Urinary bladder (tissue), 3 donors: ENCODE measurements at regions not wholly inside any gene's neighbourhood (a gene's known extent, or its start where the extent isn't known, plus 50 kb on each side); places are given as distances from the start of the nearest gene placed in this dataset.
A peak's percentile ranks its signal among the peaks of the same experiment; 100 is the strongest.

Experiments
- DNase-seq: peaks from one replicate; pipeline ENCODE4 v3.0.0-alpha.2; 2015; ENCODE audit errors: extremely low spot score
- H3K27ac ChIP-seq: one replicate; pipeline ENCODE4 v1.5.1; 2013; ENCODE audit warnings: low read depth, mild to moderate bottlenecking, moderate library complexity
- H3K36me3 ChIP-seq: one replicate; pipeline ENCODE4 v1.6.1; 2013; ENCODE audit warnings: mild to moderate bottlenecking, moderate library complexity; ENCODE audit not compliant: insufficient read depth
- H3K4me1 ChIP-seq: one replicate; pipeline ENCODE4 v1.6.1; 2013; ENCODE audit warnings: mild to moderate bottlenecking, moderate library complexity; ENCODE audit not compliant: insufficient read depth
- H3K4me3 ChIP-seq: one replicate; pipeline ENCODE4 v1.5.1; 2013; ENCODE audit warnings: low read depth, low read length
- WGBS: extraction: QIAGEN DNeasy Blood & Tissue Kit; methylation state at CpG from one replicate; pipeline ENCODE4 v1.1.7; 2013; 5-methylcytosine and 5-hydroxymethylcytosine counted together
- donor health status: healthy with polysubstance abuse.
- donor health status: healthy.

GRCh38 chr15:62888623-62889022 is 153.9 kb upstream of the TPM1 start:
- 95% methylated on average over 3 of the region's 3 CpGs for WGBS
- no peak overlapping the region for H3K4me3 ChIP-seq
- H3K36me3 ChIP-seq: no peaks in the 10 kb centered on the region
- no peaks in the 10 kb centered on the region for H3K4me1 ChIP-seq
- H3K27ac ChIP-seq: no peak overlapping the region
- no peak for DNase-seq

- no peaks in the 10 kb centered on the region for H3K4me1 ChIP-seq
- H3K27ac ChIP-seq: no peak overlapping the region
Measured at GRCh38 chr15:62889141-62889661, 153.3 kb upstream of the TPM1 start.

GRCh38 chr15:62889734-62890505 is 152.6 kb upstream of the TPM1 start:
- Histone ChIP-seq H3K36me3 (no peaks in the 10 kb centered on the region), H3K4me3 (no peak overlapping the region), H3K27ac (no peak overlapping the region), H3K4me1 (no peaks in the 10 kb centered on the region)
- DNase-seq: no peak
- WGBS: 63% methylated on average over 5 of the region's 5 CpGs

More at GRCh38 chr15:62889141-62889661, 153.3 kb upstream of the TPM1 start:
- DNase-seq: no peak
- Histone ChIP-seq H3K36me3 (no peaks in the 10 kb centered on the region), H3K4me3 (no peak overlapping the region)
- 97% methylated on average over 7 of the region's 7 CpGs for WGBS

GRCh38 chr15:62894322-62895085 is 148.0 kb upstream of the TPM1 start:
- 85% methylated on average over 10 of the region's 10 CpGs for WGBS
- H3K4me3 ChIP-seq: no peak overlapping the region
- H3K27ac ChIP-seq: no peak overlapping the region
- no peaks in the 10 kb centered on the region for H3K36me3 ChIP-seq
- no peaks in the 10 kb centered on the region for H3K4me1 ChIP-seq
- DNase-seq: no peak

GRCh38 chr15:62895139-62895866 is 147.2 kb upstream of the TPM1 start:
- H3K4me3 ChIP-seq: no peak overlapping the region
- H3K36me3 ChIP-seq: no peaks in the 10 kb centered on the region
- no peaks in the 10 kb centered on the region for H3K4me1 ChIP-seq
- no peak for DNase-seq
- WGBS: 63% methylated on average over 6 of the region's 6 CpGs
- H3K27ac ChIP-seq: peak overlapping the region; percentile 73

- peak overlapping the region; percentile 82 for H3K27ac ChIP-seq
- no peaks in the 10 kb centered on the region for H3K36me3 ChIP-seq
- DNase-seq: no peak
- WGBS: 53% methylated on average over 1 of the region's 1 CpG
- H3K4me3 ChIP-seq: no peak overlapping the region
- H3K4me1 ChIP-seq: no peaks in the 10 kb centered on the region
Measured at GRCh38 chr15:62895905-62896316, 146.6 kb upstream of the TPM1 start.

- DNase-seq: no peak
- WGBS: 85% methylated on average over 3 of the region's 3 CpGs
- H3K27ac ChIP-seq: peak overlapping the region; percentile 82
- H3K36me3 ChIP-seq: no peaks in the 10 kb centered on the region
- no peak overlapping the region for H3K4me3 ChIP-seq
- no peaks in the 10 kb centered on the region for H3K4me1 ChIP-seq
Measured at GRCh38 chr15:62896380-62896866, 146.1 kb upstream of the TPM1 start.

GRCh38 chr15:62896969-62897486 is 145.5 kb upstream of the TPM1 start:
- peak; percentile 72 for DNase-seq
- Histone ChIP-seq H3K36me3 (no peaks in the 10 kb centered on the region), H3K4me1 (no peaks in the 10 kb centered on the region), H3K4me3 (no peak overlapping the region), H3K27ac (no peak overlapping the region)
- 11% methylated on average over 19 of the region's 19 CpGs for WGBS

GRCh38 chr15:62897634-62898033 is 144.9 kb upstream of the TPM1 start:
- no peak overlapping the region for H3K4me3 ChIP-seq
- 53% methylated on average over 8 of the region's 8 CpGs for WGBS
- H3K27ac ChIP-seq: peak overlapping the region; percentile 30
- H3K36me3 ChIP-seq: no peaks in the 10 kb centered on the region
- no peak for DNase-seq
- H3K4me1 ChIP-seq: no peaks in the 10 kb centered on the region

- H3K27ac ChIP-seq: no peak overlapping the region
- 30% methylated on average over 2 of the region's 2 CpGs for WGBS
- H3K4me3 ChIP-seq: no peak overlapping the region
- no peak for DNase-seq
- no peaks in the 10 kb centered on the region for H3K36me3 ChIP-seq
- no peaks in the 10 kb centered on the region for H3K4me1 ChIP-seq
Measured at GRCh38 chr15:62899090-62899493, 143.5 kb upstream of the TPM1 start.

GRCh38 chr15:62900071-62900802 is 142.3 kb upstream of the TPM1 start:
- 81% methylated on average over 11 of the region's 11 CpGs for WGBS
- Histone ChIP-seq H3K36me3 (no peaks in the 10 kb centered on the region), H3K27ac (no peak overlapping the region), H3K4me1 (no peaks in the 10 kb centered on the region), H3K4me3 (no peak overlapping the region)
- no peak for DNase-seq

- DNase-seq: no peak
- no peak overlapping the region for H3K4me3 ChIP-seq
- no peaks in the 10 kb centered on the region for H3K36me3 ChIP-seq
- WGBS: 67% methylated on average over 14 of the region's 14 CpGs
- H3K27ac ChIP-seq: no peak overlapping the region
- no peaks in the 10 kb centered on the region for H3K4me1 ChIP-seq
Measured at GRCh38 chr15:62901087-62901486, 141.5 kb upstream of the TPM1 start.
